ENCODE measurements at regions not wholly inside any gene's neighbourhood (a gene's known extent, or its start where the extent isn't known, plus 50 kb on each side); places are given as distances from the start of the nearest gene placed in this dataset.
"Not testable (repeated sequence)": the region's sequence is repeated elsewhere in the genome, so short reads cannot be mapped to it uniquely, and the experiment has no call there.

GRCh38 chrX:9271789-9272525 is 192.9 kb upstream of the TBL1X start:
- DNase-seq: no peak

GRCh38 chrX:9273744-9274143 is 191.1 kb upstream of the TBL1X start:
- no peak for DNase-seq

GRCh38 chrX:9278475-9279233 is 186.2 kb upstream of the TBL1X start:
- DNase-seq: no peak

- DNase-seq: no peak
These were observed 185.7 kb upstream of the TBL1X start for GRCh38 chrX:9279234-9279544.

- no peak for DNase-seq
These were observed 184.0 kb upstream of the TBL1X start for GRCh38 chrX:9280831-9281230.

- no peak for DNase-seq
These were observed 182.5 kb upstream of the TBL1X start for GRCh38 chrX:9282325-9282724.

- no peak for DNase-seq
These were observed 179.5 kb upstream of the TBL1X start for GRCh38 chrX:9285342-9285771.

GRCh38 chrX:9286234-9286633 is 178.6 kb upstream of the TBL1X start:
- no peak for DNase-seq

GRCh38 chrX:9291629-9292028 is 173.2 kb upstream of the TBL1X start:
- no peak for DNase-seq

- no peak for DNase-seq
These were observed 171.8 kb upstream of the TBL1X start for GRCh38 chrX:9293051-9293496.

GRCh38 chrX:9293903-9294302 is 171.0 kb upstream of the TBL1X start:
- DNase-seq: no peak

- no peak for DNase-seq
These were observed 169.3 kb upstream of the TBL1X start for GRCh38 chrX:9295551-9295950.

GRCh38 chrX:9298221-9298620 is 166.6 kb upstream of the TBL1X start:
- no peak for DNase-seq

GRCh38 chrX:9299681-9300080 is 165.2 kb upstream of the TBL1X start:
- not testable (repeated sequence) for DNase-seq

GRCh38 chrX:9301836-9302235 is 163.0 kb upstream of the TBL1X start:
- DNase-seq: no peak

GRCh38 chrX:9302381-9302780 is 162.5 kb upstream of the TBL1X start:
- DNase-seq: no peak

GRCh38 chrX:9308426-9308825 is 156.4 kb upstream of the TBL1X start:
- no peak for DNase-seq

- no peak for DNase-seq
These were observed 154.2 kb upstream of the TBL1X start for GRCh38 chrX:9310616-9311015.

- DNase-seq: no peak
These were observed 153.3 kb upstream of the TBL1X start for GRCh38 chrX:9311421-9312160.

GRCh38 chrX:9312922-9313867 is 151.7 kb upstream of the TBL1X start:
- peak; percentile 57 for DNase-seq

GRCh38 chrX:9315086-9315485 is 149.8 kb upstream of the TBL1X start:
- no peak for DNase-seq

- no peak for DNase-seq
These were observed 148.8 kb upstream of the TBL1X start for GRCh38 chrX:9316096-9316495.

- DNase-seq: no peak
These were observed 147.7 kb upstream of the TBL1X start for GRCh38 chrX:9317176-9317575.

All from central memory CD4-positive, alpha-beta T cell (primary cell).